Thyroid gland (tissue), 4 donors: ENCODE measurements at regions not wholly inside any gene's neighbourhood (a gene's known extent, or its start where the extent isn't known, plus 50 kb on each side); places are given as distances from the start of the nearest gene placed in this dataset.

ENCODE experiments used
- DNase-seq, 2 donors: peaks; one replicate each; pipeline ENCODE4 v3.0.0-alpha.2; 2019
- H3K27ac ChIP-seq, 3 donors: fragments of 200-600 bp; sonication (generic); 1 replicate in 2 of 3; 2 replicates in 1 of 3; pipeline ENCODE4 v1.5.1; 2016 to 2019; ENCODE audit warnings: mild to moderate bottlenecking in 1 of 3, moderate library complexity in 1 of 3
- H3K27me3 ChIP-seq: fragments of 200-600 bp; sonication (generic); one replicate; pipeline ENCODE4 v1.5.1; 2019
- H3K36me3 ChIP-seq, 2 donors: fragments of 200-600 bp; sonication (generic); one replicate each; pipeline ENCODE4 v1.5.1; 2016 to 2019
- H3K4me1 ChIP-seq, 2 donors: fragments of 200-600 bp; sonication (generic); one replicate each; pipeline ENCODE4 v1.5.1; 2017 to 2019
- H3K4me3 ChIP-seq, 3 donors: fragments of 200-600 bp; sonication (generic); replicated peaks in 1 of 3; 1 replicate in 2 of 3; 2 replicates in 1 of 3; pipeline ENCODE4 v1.5.1; 2016; ENCODE audit warnings: mild to moderate bottlenecking in 1 of 3
- H3K9me3 ChIP-seq: fragments of 200-600 bp; sonication (generic); one replicate; pipeline ENCODE4 v1.5.1; 2017
- CTCF ChIP-seq, 6 experiments: fragments of 200-600 bp in 3 of 6; fragments of 450-650 bp in 3 of 6; sonication (generic) in 3 of 6; IDR thresholded peaks; one replicate each; pipeline ENCODE4 v1.5.1; 2016 to 2019; ENCODE audit warnings: antibody characterized with exemption in 6 of 6, mild to moderate bottlenecking in 2 of 6, inconsistent platforms in 1 of 6, moderate library complexity in 1 of 6
- POLR2A ChIP-seq, 2 donors: fragments of 450-650 bp; IDR thresholded peaks; one replicate each; pipeline ENCODE4 v1.6.1; 2017; ENCODE audit warnings: antibody characterized with exemption in 2 of 2, mild to moderate bottlenecking in 2 of 2, moderate library complexity in 1 of 2
- WGBS, 2 donors: methylation state at CpG; one replicate each; pipeline ENCODE4 v1.1.5; 2017; 5-methylcytosine and 5-hydroxymethylcytosine counted together
- intact Hi-C: fragments of 100-400 bp; cut with DNase I; formaldehyde crosslinking; loops from one replicate; pipeline ENCODE4 v1.15.1; 2023

DNA sequence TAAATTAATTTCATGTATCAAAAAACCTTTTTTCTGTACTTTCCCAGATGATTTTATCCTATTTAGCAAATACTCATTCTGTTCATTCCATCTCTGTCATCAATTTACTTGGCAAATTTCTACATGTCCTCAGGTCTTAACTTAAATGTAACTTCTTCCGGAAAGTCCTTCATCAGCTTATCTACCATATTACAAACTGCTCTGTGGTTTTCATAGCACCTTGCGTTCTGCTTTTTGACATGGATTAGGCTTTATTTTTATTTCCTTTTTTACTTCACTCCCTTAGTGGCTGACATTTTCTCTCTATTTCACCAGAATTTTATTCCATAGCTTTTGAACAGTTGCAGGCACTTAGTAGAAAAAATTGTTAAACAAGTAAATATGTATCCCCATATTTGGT lies 1040.8 kb downstream of the TAF11L14 start:
- intact Hi-C loops = no loop called here
- no peak for TF ChIP-seq CTCF (IDR thresholded peaks at IDR 0.05)
- TF ChIP-seq POLR2A (IDR thresholded peaks at IDR 0.05) = no peak
- Histone ChIP-seq H3K27me3 (no peaks in the 10 kb centered on the region), H3K9me3 (no peaks in the 10 kb centered on the region), H3K27ac (no peak overlapping the region), H3K4me3 (no peak overlapping the region), H3K36me3 (no peaks in the 10 kb centered on the region), H3K4me1 (no peaks in the 10 kb centered on the region)
- 91 to 92% methylated on average over 2 of the region's 2 CpGs for WGBS, 2 donors
- DNase-seq = no peak

- no peaks in the 10 kb centered on the region for H3K9me3 ChIP-seq
- H3K4me3 ChIP-seq = no peak overlapping the region
- H3K4me1 ChIP-seq = no peaks in the 10 kb centered on the region
- no peaks in the 10 kb centered on the region for H3K36me3 ChIP-seq
- 91 to 93% methylated on average over 3 of the region's 3 CpGs for WGBS, 2 donors
- no peaks in the 10 kb centered on the region for H3K27me3 ChIP-seq
- intact Hi-C loops = no loop called here
- DNase-seq = no peak
- TF ChIP-seq CTCF (IDR thresholded peaks at IDR 0.05) (no peak), POLR2A (IDR thresholded peaks at IDR 0.05) (no peak)
- no peak overlapping the region for H3K27ac ChIP-seq
These were observed 1052.0 kb downstream of the TAF11L14 start for GRCh38 chr5:18686253-18686652.

DNA sequence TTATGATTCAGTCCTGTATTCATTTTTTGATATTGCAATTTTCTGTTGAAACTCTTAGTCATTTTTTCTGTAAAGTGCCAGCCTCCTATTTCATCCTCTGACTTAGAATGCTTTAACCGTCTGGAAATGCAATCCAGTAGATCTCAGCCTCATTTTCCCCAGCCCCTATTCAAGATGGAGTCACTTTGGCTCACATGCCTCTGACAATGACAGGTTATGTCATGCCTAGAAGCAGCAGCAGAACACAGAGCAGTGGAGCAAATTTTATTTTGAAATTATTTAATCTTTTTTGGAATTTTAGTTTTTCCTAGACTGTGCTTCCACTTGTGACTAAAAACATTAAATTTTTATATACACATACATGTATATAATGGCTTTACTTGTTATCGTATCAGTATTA lies 1053.2 kb downstream of the TAF11L14 start:
- 91 to 94% methylated on average over 2 of the region's 2 CpGs for WGBS, 2 donors
- DNase-seq = no peak
- H3K9me3 ChIP-seq = no peaks in the 10 kb centered on the region
- H3K27ac ChIP-seq = no peak overlapping the region
- H3K4me1 ChIP-seq = no peaks in the 10 kb centered on the region
- H3K4me3 ChIP-seq = no peak overlapping the region
- intact Hi-C loops = no loop called here
- H3K36me3 ChIP-seq = no peaks in the 10 kb centered on the region
- H3K27me3 ChIP-seq = no peaks in the 10 kb centered on the region
- no peak for TF ChIP-seq CTCF (IDR thresholded peaks at IDR 0.05)
- no peak for TF ChIP-seq POLR2A (IDR thresholded peaks at IDR 0.05)

GRCh38 chr5:18699681-18700080 lies 1065.4 kb downstream of the TAF11L14 start:
- peaks cover 2 to 5% of the 10 kb centered on the region in 2 donors for H3K4me1 ChIP-seq
- 71 to 79% methylated on average over 1 of the region's 1 CpG for WGBS, 2 donors
- TF ChIP-seq POLR2A (IDR thresholded peaks at IDR 0.05) (no peak), CTCF (IDR thresholded peaks at IDR 0.05) (no peak)
- no peaks in the 10 kb centered on the region for H3K9me3 ChIP-seq
- DNase-seq = no peak
- H3K27ac ChIP-seq = no peak overlapping the region
- intact Hi-C loops = loop anchor here (2.0 kb wide), 1 partner anchor 233 kb away; no protein-coding TSS in a partner anchor
- H3K4me3 ChIP-seq = no peak overlapping the region
- no peaks in the 10 kb centered on the region for H3K36me3 ChIP-seq
- no peaks in the 10 kb centered on the region for H3K27me3 ChIP-seq

GRCh38 chr5:18702821-18703220 lies 1068.6 kb downstream of the TAF11L14 start:
- no peak for DNase-seq
- no peaks in the 10 kb centered on the region for H3K36me3 ChIP-seq
- 64 to 81% methylated on average over 1 of the region's 1 CpG for WGBS, 2 donors

More at GRCh38 chr5:18702821-18703220, 1068.6 kb downstream of the TAF11L14 start:
- intact Hi-C loops = no loop called here
- Histone ChIP-seq H3K9me3 (no peaks in the 10 kb centered on the region), H3K4me1 (no peaks in the 10 kb centered on the region), H3K4me3 (no peak overlapping the region), H3K27me3 (no peaks in the 10 kb centered on the region), H3K27ac (no peak overlapping the region)
- TF ChIP-seq CTCF (IDR thresholded peaks at IDR 0.05) (no peak), POLR2A (IDR thresholded peaks at IDR 0.05) (no peak)
